Tongue (tissue), 1 donor: ENCODE measurements at regions not wholly inside any gene's neighbourhood (a gene's known extent, or its start where the extent isn't known, plus 50 kb on each side); places are given as distances from the start of the nearest gene placed in this dataset.
A peak's percentile ranks its signal among the peaks of the same experiment; 100 is the strongest.
"Not testable (repeated sequence)": the region's sequence is repeated elsewhere in the genome, so short reads cannot be mapped to it uniquely, and the experiment has no call there.

Experiments used
- DNase-seq: peaks from one replicate; pipeline ENCODE4 v3.0.0-alpha.2; 2015

GRCh38 chr3:150242220-150242936 lies 165.7 kb upstream of the TSC22D2 start:
- DNase-seq, result peak; percentile 72

GRCh38 chr3:150240891-150241290 lies 167.2 kb upstream of the TSC22D2 start:
- no peak for DNase-seq

GRCh38 chr3:150239766-150240165 lies 168.3 kb upstream of the TSC22D2 start:
- DNase-seq, result no peak

GRCh38 chr3:150238995-150239619 lies 169.0 kb upstream of the TSC22D2 start:
- DNase-seq, result no peak

- peak; percentile 76 for DNase-seq
Observed at GRCh38 chr3:150238048-150238802, 169.9 kb upstream of the TSC22D2 start.

GRCh38 chr3:150237490-150237889 lies 170.6 kb upstream of the TSC22D2 start:
- no peak for DNase-seq

GRCh38 chr3:150236316-150237082 lies 171.6 kb upstream of the TSC22D2 start:
- no peak for DNase-seq

- DNase-seq, result no peak
Observed at GRCh38 chr3:150235799-150236198, 172.3 kb upstream of the TSC22D2 start.

GRCh38 chr3:150232992-150233451 lies 175.1 kb upstream of the TSC22D2 start:
- DNase-seq, result peak; percentile 58

GRCh38 chr3:150230037-150230436 lies 178.1 kb upstream of the TSC22D2 start:
- DNase-seq, result no peak

- DNase-seq, result not testable (repeated sequence)
Observed at GRCh38 chr3:150228626-150229025, 179.5 kb upstream of the TSC22D2 start.

- peak; percentile 85 for DNase-seq
Observed at GRCh38 chr3:150227839-150228238, 180.3 kb upstream of the TSC22D2 start.

GRCh38 chr3:150225986-150226385 lies 182.1 kb upstream of the TSC22D2 start:
- peak; percentile 40 for DNase-seq

- DNase-seq, result no peak
Observed at GRCh38 chr3:150223558-150223957, 184.5 kb upstream of the TSC22D2 start.

- DNase-seq, result no peak
Observed at GRCh38 chr3:150222691-150223489, 185.2 kb upstream of the TSC22D2 start.

- no peak for DNase-seq
Observed at GRCh38 chr3:150221904-150222523, 186.1 kb upstream of the TSC22D2 start.

GRCh38 chr3:150220799-150221198 lies 187.3 kb upstream of the TSC22D2 start:
- DNase-seq, result peak; percentile 35

- DNase-seq, result no peak
Observed at GRCh38 chr3:150220041-150220440, 188.1 kb upstream of the TSC22D2 start.

- no peak for DNase-seq
Observed at GRCh38 chr3:150218841-150219240, 189.3 kb upstream of the TSC22D2 start.

- DNase-seq, result no peak
Observed at GRCh38 chr3:150218236-150218635, 189.9 kb upstream of the TSC22D2 start.

GRCh38 chr3:150217691-150218090 lies 190.4 kb upstream of the TSC22D2 start:
- DNase-seq, result no peak
